MCF 10A (cell line): ENCODE measurements at regions not wholly inside any gene's neighbourhood (a gene's known extent, or its start where the extent isn't known, plus 50 kb on each side); places are given as distances from the start of the nearest gene placed in this dataset.

Experiments used
- BruUV-seq: library from RNA; stranded (reverse); fragments of 400-500 nt; replicated peaks from 2 replicates; lab custom pipeline; 2021; lab: Mats Ljungman, UMichigan
- CTCF ChIA-PET: fragments of 300-600 bp; sonication (Branson Sonifier 250); formaldehyde crosslinking; extraction: SDS; loops from one replicate; lab custom pipeline; 2021; ENCODE audit warnings: antibody characterized with exemption, inconsistent platforms; lab: Yijun Ruan, JAX
- POLR2A ChIA-PET: fragments of 300-600, 350-650 bp; sonication (Branson Sonifier 250); formaldehyde crosslinking; extraction: SDS; loops from one replicate; lab custom pipeline; 2020; ENCODE audit warnings: antibody characterized with exemption, inconsistent platforms; lab: Yijun Ruan, JAX
- DNase-seq: peaks from one replicate; pipeline ENCODE4 v3.0.0-alpha.2; 2018; ENCODE audit not compliant: unreplicated experiment
- H3K27ac Mint-ChIP-seq: one replicate; pipeline ENCODE4 v1.8.0; 2022; ENCODE audit warnings: mild to moderate bottlenecking, low read depth, mixed read lengths; ENCODE audit not compliant: unreplicated experiment
- H3K27me3 Mint-ChIP-seq: one replicate; pipeline ENCODE4 v1.8.0; 2022; ENCODE audit warnings: mixed read lengths; ENCODE audit not compliant: insufficient read depth, unreplicated experiment
- H3K36me3 Mint-ChIP-seq: one replicate; pipeline ENCODE4 v1.8.0; 2022; ENCODE audit warnings: mild to moderate bottlenecking, moderate library complexity, mixed read lengths; ENCODE audit not compliant: insufficient read depth, unreplicated experiment
- H3K4me1 Mint-ChIP-seq: one replicate; pipeline ENCODE4 v1.8.0; 2022; ENCODE audit warnings: mixed read lengths; ENCODE audit not compliant: insufficient read depth, unreplicated experiment
- H3K4me3 Mint-ChIP-seq: one replicate; pipeline ENCODE4 v1.8.0; 2022; ENCODE audit warnings: mild to moderate bottlenecking, moderate library complexity, mixed read lengths; ENCODE audit not compliant: unreplicated experiment
- H3K9me3 Mint-ChIP-seq: one replicate; pipeline ENCODE4 v1.8.0; 2022; ENCODE audit warnings: mixed read lengths; ENCODE audit not compliant: unreplicated experiment
- intact Hi-C: fragments of 100-400 bp; cut with micrococcal nuclease; formaldehyde crosslinking; loops from 2 replicates; pipeline ENCODE4 v1.14.1; 2022
- TF ChIP-seq, protein P1 (sequence below): fragments of 200-600 bp; IDR thresholded peaks from one replicate; pipeline ENCODE4 v1.8.0; 2022; ENCODE audit warnings: antibody characterized with exemption, mild to moderate bottlenecking; ENCODE audit not compliant: unreplicated experiment

DNA sequence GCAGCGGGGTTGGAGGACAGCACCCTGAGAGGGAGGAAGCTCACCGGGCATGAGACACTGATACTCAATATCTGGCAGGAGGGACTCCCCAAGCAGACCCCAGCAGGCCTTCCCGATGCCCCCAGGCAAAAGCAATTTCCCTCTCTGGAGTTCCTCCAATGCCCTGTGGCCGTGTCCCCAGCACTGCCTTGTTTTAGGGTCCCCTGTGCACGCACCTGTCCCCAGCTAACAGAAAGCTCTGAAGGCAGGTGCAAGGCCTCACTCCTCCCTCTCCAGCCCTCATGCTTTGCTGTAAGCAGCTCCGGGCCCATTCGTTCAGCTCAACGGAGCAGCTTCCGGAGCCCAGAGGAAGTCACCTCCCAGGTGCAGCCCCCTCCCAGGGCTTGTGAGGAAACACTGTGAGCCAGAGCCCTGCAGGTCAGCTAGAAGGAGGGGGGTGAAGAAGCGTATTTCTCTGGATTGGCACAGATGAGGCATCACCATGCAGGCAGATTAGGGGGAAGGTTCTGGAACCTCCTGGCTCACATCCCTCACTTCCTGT, 50.3 kb upstream of the ID2 start:
- DNase-seq = no peak
- intact Hi-C loops = no loop called here
- no peaks in the 10 kb centered on the region for H3K36me3 Mint-ChIP-seq
- H3K4me1 Mint-ChIP-seq = no peaks in the 10 kb centered on the region
- BruUV-seq = no TSS peak
- H3K4me3 Mint-ChIP-seq = no peak overlapping the region
- H3K9me3 Mint-ChIP-seq = peaks cover 9% of the 10 kb centered on the region
- peaks cover 4% of the 10 kb centered on the region for H3K27me3 Mint-ChIP-seq
- TF ChIP-seq, protein P1, sequence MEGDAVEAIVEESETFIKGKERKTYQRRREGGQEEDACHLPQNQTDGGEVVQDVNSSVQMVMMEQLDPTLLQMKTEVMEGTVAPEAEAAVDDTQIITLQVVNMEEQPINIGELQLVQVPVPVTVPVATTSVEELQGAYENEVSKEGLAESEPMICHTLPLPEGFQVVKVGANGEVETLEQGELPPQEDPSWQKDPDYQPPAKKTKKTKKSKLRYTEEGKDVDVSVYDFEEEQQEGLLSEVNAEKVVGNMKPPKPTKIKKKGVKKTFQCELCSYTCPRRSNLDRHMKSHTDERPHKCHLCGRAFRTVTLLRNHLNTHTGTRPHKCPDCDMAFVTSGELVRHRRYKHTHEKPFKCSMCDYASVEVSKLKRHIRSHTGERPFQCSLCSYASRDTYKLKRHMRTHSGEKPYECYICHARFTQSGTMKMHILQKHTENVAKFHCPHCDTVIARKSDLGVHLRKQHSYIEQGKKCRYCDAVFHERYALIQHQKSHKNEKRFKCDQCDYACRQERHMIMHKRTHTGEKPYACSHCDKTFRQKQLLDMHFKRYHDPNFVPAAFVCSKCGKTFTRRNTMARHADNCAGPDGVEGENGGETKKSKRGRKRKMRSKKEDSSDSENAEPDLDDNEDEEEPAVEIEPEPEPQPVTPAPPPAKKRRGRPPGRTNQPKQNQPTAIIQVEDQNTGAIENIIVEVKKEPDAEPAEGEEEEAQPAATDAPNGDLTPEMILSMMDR = no peak
- ChIA-PET CTCF (interaction anchor here (0.7 kb wide), 1 partner anchor 249 kb away, joined by 4 read pairs; no protein-coding TSS in a partner anchor), POLR2A (no interaction called here)
- H3K27ac Mint-ChIP-seq = no peak overlapping the region
